ENCODE measurements at regions not wholly inside any gene's neighbourhood (a gene's known extent, or its start where the extent isn't known, plus 50 kb on each side); places are given as distances from the start of the nearest gene placed in this dataset.

DNA sequence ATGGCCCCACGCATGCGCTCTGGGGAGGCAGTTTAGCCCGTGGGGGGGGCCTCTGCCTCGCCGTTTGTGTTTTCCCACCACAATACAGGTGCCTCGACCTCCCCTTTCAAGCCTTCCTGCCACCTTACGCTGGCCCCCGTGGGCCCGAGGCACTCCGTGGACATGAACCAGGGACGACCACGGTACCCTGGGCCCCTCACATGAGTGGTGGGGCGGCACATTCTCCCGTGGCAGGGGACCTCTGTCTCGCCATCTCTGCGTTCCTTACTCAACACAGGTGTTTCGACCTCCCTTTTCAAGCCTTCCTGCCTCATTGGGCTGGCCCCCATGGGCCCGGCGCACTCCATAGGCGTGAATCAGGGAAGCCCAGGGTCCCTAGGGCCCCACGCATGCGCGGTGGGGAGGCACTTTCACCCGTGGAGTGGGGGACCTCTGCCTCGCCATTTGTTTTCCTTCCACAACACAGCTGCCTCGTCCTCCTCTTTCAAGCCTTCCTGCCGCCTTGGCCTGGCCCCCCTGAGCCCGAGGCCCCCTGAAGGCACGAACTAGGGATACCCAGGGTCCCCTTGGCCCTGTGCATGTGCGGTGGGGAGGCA, 339.5 kb downstream of the ALG10 start:
- no peak for DNase-seq (ENCODE audit: extremely low spot score in 2 of 2)
- no peak overlapping the region for H3K27ac ChIP-seq
- H3K9me3 ChIP-seq = no peaks in the 10 kb centered on the region
- TF ChIP-seq, protein P1, sequence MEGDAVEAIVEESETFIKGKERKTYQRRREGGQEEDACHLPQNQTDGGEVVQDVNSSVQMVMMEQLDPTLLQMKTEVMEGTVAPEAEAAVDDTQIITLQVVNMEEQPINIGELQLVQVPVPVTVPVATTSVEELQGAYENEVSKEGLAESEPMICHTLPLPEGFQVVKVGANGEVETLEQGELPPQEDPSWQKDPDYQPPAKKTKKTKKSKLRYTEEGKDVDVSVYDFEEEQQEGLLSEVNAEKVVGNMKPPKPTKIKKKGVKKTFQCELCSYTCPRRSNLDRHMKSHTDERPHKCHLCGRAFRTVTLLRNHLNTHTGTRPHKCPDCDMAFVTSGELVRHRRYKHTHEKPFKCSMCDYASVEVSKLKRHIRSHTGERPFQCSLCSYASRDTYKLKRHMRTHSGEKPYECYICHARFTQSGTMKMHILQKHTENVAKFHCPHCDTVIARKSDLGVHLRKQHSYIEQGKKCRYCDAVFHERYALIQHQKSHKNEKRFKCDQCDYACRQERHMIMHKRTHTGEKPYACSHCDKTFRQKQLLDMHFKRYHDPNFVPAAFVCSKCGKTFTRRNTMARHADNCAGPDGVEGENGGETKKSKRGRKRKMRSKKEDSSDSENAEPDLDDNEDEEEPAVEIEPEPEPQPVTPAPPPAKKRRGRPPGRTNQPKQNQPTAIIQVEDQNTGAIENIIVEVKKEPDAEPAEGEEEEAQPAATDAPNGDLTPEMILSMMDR (IDR thresholded peaks at IDR 0.05) = no peak
- TF ChIP-seq POLR2A (IDR thresholded peaks at IDR 0.05) (no peak), POLR2AphosphoS5 (IDR thresholded peaks at IDR 0.05; ENCODE audit: insufficient read depth in 1 of 2, low read depth in 1 of 2) (no peak)
- no peaks in the 10 kb centered on the region for H3K27me3 ChIP-seq
- H3K36me3 ChIP-seq = no peaks in the 10 kb centered on the region
- intact Hi-C loops (cut with DNase I) = no loop called here
- H3K4me1 ChIP-seq = no peaks in the 10 kb centered on the region
- no peak overlapping the region for H3K4me3 ChIP-seq

DNA sequence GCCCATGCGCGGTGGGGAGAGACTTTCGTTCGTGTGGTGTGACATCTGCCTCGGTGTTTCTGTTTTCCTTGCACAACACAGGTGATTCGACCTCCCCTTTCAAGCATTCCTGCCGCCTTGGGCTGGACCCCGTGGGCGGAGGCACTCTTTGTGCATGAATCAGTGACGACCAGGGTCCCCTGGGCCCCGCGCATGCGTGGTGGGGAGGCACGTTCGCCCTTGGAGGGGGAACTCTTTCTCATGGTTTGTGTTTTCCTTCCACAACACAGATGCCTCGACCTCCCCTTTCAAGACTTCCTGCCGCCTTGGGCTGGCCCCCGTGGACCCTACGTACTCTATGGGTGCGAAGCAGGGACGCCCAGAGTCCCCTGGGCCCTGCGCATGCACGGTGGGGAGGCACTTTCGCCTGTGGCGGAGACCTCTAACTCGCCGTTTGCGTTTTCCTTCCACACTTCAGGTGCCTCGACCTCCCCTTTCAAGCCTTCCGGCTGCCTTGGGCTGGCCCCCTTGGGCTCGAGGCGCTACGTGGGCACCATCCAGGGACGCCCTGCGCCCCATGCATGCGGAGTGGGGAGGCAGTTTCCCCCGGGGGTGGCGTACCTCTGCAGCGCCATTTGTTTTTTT, 340.9 kb downstream of the ALG10 start:
- Histone ChIP-seq H3K36me3 (no peaks in the 10 kb centered on the region), H3K4me3 (no peak overlapping the region), H3K27ac (no peak overlapping the region), H3K4me1 (no peaks in the 10 kb centered on the region), H3K9me3 (no peaks in the 10 kb centered on the region), H3K27me3 (no peaks in the 10 kb centered on the region)
- intact Hi-C loops (cut with DNase I) = no loop called here
- no peak for DNase-seq (ENCODE audit: extremely low spot score in 2 of 2)
- TF ChIP-seq POLR2A (IDR thresholded peaks at IDR 0.05) = no peak
- no peak for TF ChIP-seq POLR2AphosphoS5 (IDR thresholded peaks at IDR 0.05; ENCODE audit: insufficient read depth in 1 of 2, low read depth in 1 of 2)
- TF ChIP-seq, protein P1 (IDR thresholded peaks at IDR 0.05) = no peak

DNA sequence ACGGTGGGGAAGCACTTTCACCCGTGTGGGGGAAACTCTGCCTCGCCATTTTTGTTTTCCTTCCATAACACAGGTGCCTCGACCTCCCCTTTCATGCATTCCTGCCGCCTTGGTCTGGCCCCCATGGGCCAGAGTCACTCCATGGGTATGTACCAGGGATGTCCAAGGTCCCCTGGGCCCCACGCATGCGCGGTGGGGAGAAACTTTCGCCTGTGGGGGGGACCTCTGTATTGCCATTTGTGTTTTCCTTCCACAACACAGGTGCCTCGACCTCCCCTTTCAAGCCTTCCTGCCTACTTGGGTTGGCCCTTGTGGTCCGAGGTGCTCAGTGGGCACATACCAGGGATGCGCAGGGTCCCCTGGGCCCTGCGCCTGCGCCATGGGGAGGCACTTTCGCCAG, 345.8 kb downstream of the ALG10 start:
- Histone ChIP-seq H3K4me3 (no peak overlapping the region), H3K9me3 (peaks cover 5% of the 10 kb centered on the region), H3K4me1 (no peaks in the 10 kb centered on the region), H3K27ac (no peak overlapping the region), H3K27me3 (no peaks in the 10 kb centered on the region), H3K36me3 (no peaks in the 10 kb centered on the region)
- DNase-seq (ENCODE audit: extremely low spot score in 2 of 2) = no peak
- intact Hi-C loops (cut with DNase I) = no loop called here
- TF ChIP-seq POLR2AphosphoS5 (IDR thresholded peaks at IDR 0.05; ENCODE audit: insufficient read depth in 1 of 2, low read depth in 1 of 2) = no peak
- TF ChIP-seq, protein P1 (IDR thresholded peaks at IDR 0.05) = no peak
- TF ChIP-seq POLR2A (IDR thresholded peaks at IDR 0.05) = no peak

DNA sequence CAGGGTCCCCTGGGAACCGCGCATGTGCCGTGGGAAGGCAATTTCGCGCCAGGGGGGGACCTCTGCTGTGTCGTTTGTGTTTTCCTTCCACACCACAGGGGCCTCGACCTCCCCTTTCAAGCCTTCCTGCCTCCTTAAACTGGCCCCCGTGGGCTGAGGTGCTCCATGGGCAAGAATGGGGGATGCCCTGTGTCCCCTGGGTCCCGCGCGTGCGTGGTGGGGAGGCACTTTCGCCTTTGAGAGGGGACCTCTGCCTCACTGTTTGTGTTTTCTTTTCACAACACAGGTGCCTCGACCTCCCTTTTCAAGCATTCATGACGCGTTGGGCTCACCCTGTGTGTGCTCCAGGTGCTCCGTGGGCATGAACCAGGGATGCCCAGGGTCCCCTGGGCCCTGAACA, 348.8 kb downstream of the ALG10 start:
- intact Hi-C loops (cut with DNase I) = no loop called here
- peaks cover 5% of the 10 kb centered on the region for H3K9me3 ChIP-seq
- DNase-seq (ENCODE audit: extremely low spot score in 2 of 2) = no peak
- no peaks in the 10 kb centered on the region for H3K36me3 ChIP-seq
- H3K4me1 ChIP-seq = no peaks in the 10 kb centered on the region
- H3K4me3 ChIP-seq = no peak overlapping the region
- no peak overlapping the region for H3K27ac ChIP-seq
- TF ChIP-seq, protein P1 (IDR thresholded peaks at IDR 0.05) = no peak
- no peak for TF ChIP-seq POLR2AphosphoS5 (IDR thresholded peaks at IDR 0.05; ENCODE audit: insufficient read depth in 1 of 2, low read depth in 1 of 2)
- no peak for TF ChIP-seq POLR2A (IDR thresholded peaks at IDR 0.05)
- H3K27me3 ChIP-seq = no peaks in the 10 kb centered on the region

DNA sequence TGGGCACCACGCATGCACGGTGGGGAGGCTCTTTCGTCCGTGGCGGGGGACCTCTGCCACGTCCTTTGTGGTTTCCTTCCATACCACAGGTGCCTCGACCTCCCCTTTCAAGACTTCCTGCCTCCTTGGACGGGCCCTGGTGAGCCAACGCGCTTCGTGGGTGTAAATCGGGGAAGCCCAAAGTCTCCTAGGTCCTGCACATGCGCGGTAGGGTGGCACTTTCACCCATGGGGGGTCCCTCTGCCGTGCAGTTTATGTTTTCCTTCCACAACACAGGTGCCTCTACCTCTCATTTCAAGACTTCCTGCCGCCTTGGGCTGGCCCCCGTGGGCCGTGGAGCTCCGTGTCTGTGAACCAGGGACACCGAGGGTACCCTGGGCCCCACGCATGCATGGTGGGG, 349.7 kb downstream of the ALG10 start:
- Histone ChIP-seq H3K9me3 (peaks cover 5% of the 10 kb centered on the region), H3K36me3 (no peaks in the 10 kb centered on the region), H3K27ac (no peak overlapping the region), H3K4me3 (no peak overlapping the region), H3K27me3 (no peaks in the 10 kb centered on the region), H3K4me1 (no peaks in the 10 kb centered on the region)
- intact Hi-C loops (cut with DNase I) = no loop called here
- no peak for DNase-seq (ENCODE audit: extremely low spot score in 2 of 2)
- no peak for TF ChIP-seq POLR2AphosphoS5 (IDR thresholded peaks at IDR 0.05; ENCODE audit: insufficient read depth in 1 of 2, low read depth in 1 of 2)
- no peak for TF ChIP-seq POLR2A (IDR thresholded peaks at IDR 0.05)
- TF ChIP-seq, protein P1 (IDR thresholded peaks at IDR 0.05) = no peak

Measured in vagina (tissue), 2 donors.